Lung (tissue), 11 donors: ENCODE measurements at regions not wholly inside any gene's neighbourhood (a gene's known extent, or its start where the extent isn't known, plus 50 kb on each side); places are given as distances from the start of the nearest gene placed in this dataset.

Source experiments
- ATAC-seq: fragments of 200-7000 bp; cut with Tn5 transposase; one replicate; pipeline ENCODE4 v1.9.1; 2020; ENCODE audit warnings: moderate number of reproducible peaks; ENCODE audit not compliant: insufficient read depth, low FRiP score
- DNase-seq, 3 donors: peaks; one replicate each; pipeline ENCODE4 v3.0.0-alpha.2; 2013 to 2017
- H3K27ac ChIP-seq, 2 donors: one replicate each; pipeline ENCODE4 v1.5.1; 2013; ENCODE audit warnings: mild to moderate bottlenecking in 2 of 2, moderate library complexity in 2 of 2, control low read depth in 1 of 2, inconsistent platforms in 1 of 2, low read depth in 1 of 2, low read length in 1 of 2
- H3K27me3 ChIP-seq, 3 donors: one replicate each; pipeline ENCODE4 v1.5.1; 2013; ENCODE audit warnings: low read length in 2 of 3; ENCODE audit not compliant: control insufficient read depth in 3 of 3, insufficient read depth in 3 of 3
- H3K36me3 ChIP-seq, 4 donors: one replicate each; pipeline ENCODE4 v1.5.1; 2013; ENCODE audit warnings: low read length in 4 of 4, mild to moderate bottlenecking in 1 of 4, moderate library complexity in 1 of 4; ENCODE audit not compliant: control insufficient read depth in 4 of 4, insufficient read depth in 4 of 4
- H3K4me1 ChIP-seq, 5 donors: one replicate each; pipeline ENCODE4 v1.5.1; 2013; ENCODE audit warnings: low read length in 5 of 5, mild to moderate bottlenecking in 2 of 5, moderate library complexity in 1 of 5; ENCODE audit not compliant: control insufficient read depth in 5 of 5, insufficient read depth in 5 of 5
- H3K4me3 ChIP-seq: one replicate; pipeline ENCODE4 v1.5.1; 2013; ENCODE audit warnings: mild to moderate bottlenecking, control low read depth, moderate library complexity
- H3K9ac ChIP-seq, 2 donors: one replicate each; pipeline ENCODE4 v1.5.1; 2013; ENCODE audit warnings: low read length in 2 of 2, control low read depth in 1 of 2; ENCODE audit not compliant: insufficient read depth in 1 of 2
- H3K9me3 ChIP-seq, 4 donors: one replicate each; pipeline ENCODE4 v1.5.1; 2013; ENCODE audit warnings: low read length in 3 of 4, mild to moderate bottlenecking in 1 of 4, moderate library complexity in 1 of 4; ENCODE audit not compliant: control insufficient read depth in 4 of 4, insufficient read depth in 3 of 4
- CTCF ChIP-seq: IDR thresholded peaks from 2 replicates; pipeline ENCODE4 v1.5.1; 2012; ENCODE audit warnings: mild to moderate bottlenecking; ENCODE audit errors: control extremely low read depth, extremely low read depth
- WGBS, 2 donors: extraction: QIAGEN DNeasy Blood & Tissue Kit; methylation state at CpG; one replicate each; pipeline ENCODE4 v1.1.7; 2013; 5-methylcytosine and 5-hydroxymethylcytosine counted together
- donor health status: control.
- donor health status: control.
- donor health status: Bipolar disorder and iron deficiency.
- donor health status: healthy.
- donor health status: DM: yes; HTN: yes; CAD: no.

DNA sequence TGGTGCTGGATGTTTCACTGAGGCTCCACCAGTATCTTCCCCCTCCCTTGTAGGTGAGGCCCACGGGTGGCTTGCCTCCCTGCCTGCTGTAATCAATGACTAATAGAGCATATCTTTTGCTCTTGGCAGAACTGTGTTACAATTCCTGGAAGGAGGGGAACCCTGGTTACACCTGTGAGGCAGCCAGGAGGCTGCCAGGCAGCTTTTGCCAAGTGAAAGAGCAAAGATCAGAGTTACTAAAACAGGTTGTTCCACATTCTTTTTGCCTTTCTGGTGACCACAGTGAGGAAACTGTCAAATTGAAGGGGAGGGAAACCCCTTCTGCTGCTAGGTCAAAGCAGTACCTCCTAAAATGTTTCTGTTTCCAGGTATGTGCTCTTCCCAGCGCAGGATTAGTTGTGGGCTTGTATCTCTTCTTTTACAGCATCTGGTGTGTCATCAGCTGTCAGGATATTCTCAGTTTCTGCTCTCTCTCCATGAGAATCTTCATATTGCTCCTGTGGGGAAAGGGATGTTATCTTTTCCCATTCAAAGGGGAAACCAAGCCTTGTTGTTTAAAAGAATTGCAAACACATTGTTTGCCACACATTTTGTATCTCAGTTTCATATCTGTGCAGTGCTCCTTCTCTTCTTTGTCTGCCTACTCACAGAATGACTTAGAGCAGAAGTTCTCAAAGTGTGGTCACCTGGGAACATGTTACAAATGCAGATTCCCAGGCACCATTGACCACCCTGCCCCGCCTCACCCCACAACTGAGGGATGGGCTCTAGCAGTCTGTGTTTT lies 137.4 kb upstream of the UMPS start:
- Histone ChIP-seq H3K27ac (no peak overlapping the region), H3K4me1 (peaks cover 0 to 17% (median 0%) of the 10 kb centered on the region in 5 donors), H3K9me3 (no peaks in the 10 kb centered on the region), H3K9ac (no peak overlapping the region), H3K36me3 (no peaks in the 10 kb centered on the region), H3K4me3 (no peak overlapping the region), H3K27me3 (no peaks in the 10 kb centered on the region)
- no peak for TF ChIP-seq CTCF
- DNase-seq (peak; percentile 51 to 82 (median 56)), ATAC-seq (peak; percentile 51)
- 63 to 75% methylated on average over 3 of the region's 3 CpGs for WGBS, 2 donors

- Histone ChIP-seq H3K9me3 (no peaks in the 10 kb centered on the region), H3K4me3 (no peak overlapping the region), H3K27ac (no peak overlapping the region), H3K27me3 (no peaks in the 10 kb centered on the region), H3K4me1 (peaks cover 0 to 18% (median 0%) of the 10 kb centered on the region in 5 donors), H3K36me3 (no peaks in the 10 kb centered on the region), H3K9ac (no peak overlapping the region)
- DNase-seq = no peak
- TF ChIP-seq CTCF = no peak
- no peak for ATAC-seq
- 75 to 83% methylated on average over 2 of the region's 2 CpGs for WGBS, 2 donors
These were observed 136.8 kb upstream of the UMPS start for GRCh38 chr3:124593442-124593829.

DNA sequence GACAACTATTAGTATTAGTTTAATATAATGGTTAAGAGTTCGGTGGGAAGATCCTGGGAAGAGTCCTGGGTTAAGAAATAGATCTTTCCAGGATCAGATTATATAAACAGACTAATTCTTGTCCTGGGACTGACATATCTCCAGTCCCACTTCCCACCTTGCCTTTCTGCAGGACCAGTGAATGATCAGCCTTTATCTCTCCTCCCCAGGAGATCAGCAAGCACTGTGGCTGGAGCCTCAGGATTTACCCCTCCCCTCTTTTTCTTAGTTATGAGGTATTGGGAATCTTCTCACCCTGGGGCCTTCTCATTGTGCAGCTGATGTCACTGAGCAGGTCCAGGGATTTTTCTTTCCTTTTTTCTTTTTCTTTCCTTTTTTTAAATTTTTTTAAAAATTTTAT lies 135.7 kb upstream of the UMPS start:
- Histone ChIP-seq H3K4me3 (no peak overlapping the region), H3K27me3 (no peaks in the 10 kb centered on the region), H3K36me3 (no peaks in the 10 kb centered on the region), H3K4me1 (peaks cover 0 to 27% (median 0%) of the 10 kb centered on the region in 5 donors), H3K27ac (no peak overlapping the region), H3K9me3 (no peaks in the 10 kb centered on the region), H3K9ac (no peak overlapping the region)
- WGBS, 2 donors = 96 to 100% methylated on average over 1 of the region's 1 CpG
- no peak for DNase-seq
- no peak for ATAC-seq
- TF ChIP-seq CTCF = no peak
